Fibroblast of the aortic adventitia (primary cell): ENCODE measurements at regions not wholly inside any gene's neighbourhood (a gene's known extent, or its start where the extent isn't known, plus 50 kb on each side); places are given as distances from the start of the nearest gene placed in this dataset.

Source experiments
- DNase-seq: peaks from one replicate; pipeline ENCODE4 v3.0.0-alpha.2; 2010; ENCODE audit warnings: low read depth
- H3K4me3 ChIP-seq: 2 replicates; pipeline ENCODE4 v1.5.1; 2011; ENCODE audit warnings: low read depth, mild to moderate bottlenecking, control low read depth, low read length, moderate library complexity
- TF ChIP-seq, protein P1 (sequence below): IDR thresholded peaks from 2 replicates; pipeline ENCODE4 v1.5.1; 2011; ENCODE audit warnings: mild to moderate bottlenecking, low read length, control low read depth, inconsistent platforms; ENCODE audit not compliant: insufficient read depth

GRCh38 chr4:123744664-123745290 lies 348.2 kb downstream of the SPRY1 start:
- TF ChIP-seq, protein P1, sequence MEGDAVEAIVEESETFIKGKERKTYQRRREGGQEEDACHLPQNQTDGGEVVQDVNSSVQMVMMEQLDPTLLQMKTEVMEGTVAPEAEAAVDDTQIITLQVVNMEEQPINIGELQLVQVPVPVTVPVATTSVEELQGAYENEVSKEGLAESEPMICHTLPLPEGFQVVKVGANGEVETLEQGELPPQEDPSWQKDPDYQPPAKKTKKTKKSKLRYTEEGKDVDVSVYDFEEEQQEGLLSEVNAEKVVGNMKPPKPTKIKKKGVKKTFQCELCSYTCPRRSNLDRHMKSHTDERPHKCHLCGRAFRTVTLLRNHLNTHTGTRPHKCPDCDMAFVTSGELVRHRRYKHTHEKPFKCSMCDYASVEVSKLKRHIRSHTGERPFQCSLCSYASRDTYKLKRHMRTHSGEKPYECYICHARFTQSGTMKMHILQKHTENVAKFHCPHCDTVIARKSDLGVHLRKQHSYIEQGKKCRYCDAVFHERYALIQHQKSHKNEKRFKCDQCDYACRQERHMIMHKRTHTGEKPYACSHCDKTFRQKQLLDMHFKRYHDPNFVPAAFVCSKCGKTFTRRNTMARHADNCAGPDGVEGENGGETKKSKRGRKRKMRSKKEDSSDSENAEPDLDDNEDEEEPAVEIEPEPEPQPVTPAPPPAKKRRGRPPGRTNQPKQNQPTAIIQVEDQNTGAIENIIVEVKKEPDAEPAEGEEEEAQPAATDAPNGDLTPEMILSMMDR, result no peak
- peak; percentile 85 for DNase-seq
- H3K4me3 ChIP-seq, result no peak overlapping the region

- TF ChIP-seq, protein P1, result no peak
- peak; percentile 8 for DNase-seq
- H3K4me3 ChIP-seq, result no peak overlapping the region
Measured at GRCh38 chr4:123747016-123747415, 350.4 kb downstream of the SPRY1 start.

DNA sequence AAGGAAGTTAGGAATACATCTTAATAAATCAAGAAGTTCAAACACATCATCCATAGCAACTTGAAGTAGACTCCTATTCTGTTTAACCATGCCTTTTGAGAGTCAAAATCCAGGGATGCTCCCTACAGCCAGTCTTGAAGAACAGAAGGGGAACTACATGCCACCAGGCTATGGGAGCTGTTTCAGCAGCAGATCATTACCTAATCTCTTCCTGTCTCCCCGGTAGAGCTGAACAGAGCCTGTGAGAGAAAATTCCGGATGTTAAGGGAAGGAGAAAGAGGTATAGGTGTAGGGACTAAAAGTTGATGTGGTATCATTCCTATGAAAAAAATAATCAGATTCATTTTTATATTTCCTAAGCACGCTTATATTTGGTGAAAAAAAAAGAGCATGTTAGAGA lies 352.2 kb downstream of the SPRY1 start:
- TF ChIP-seq, protein P1, result no peak
- no peak overlapping the region for H3K4me3 ChIP-seq
- DNase-seq, result no peak

GRCh38 chr4:123749383-123749782 lies 352.8 kb downstream of the SPRY1 start:
- TF ChIP-seq, protein P1, result no peak
- H3K4me3 ChIP-seq, result no peak overlapping the region
- DNase-seq, result no peak

DNA sequence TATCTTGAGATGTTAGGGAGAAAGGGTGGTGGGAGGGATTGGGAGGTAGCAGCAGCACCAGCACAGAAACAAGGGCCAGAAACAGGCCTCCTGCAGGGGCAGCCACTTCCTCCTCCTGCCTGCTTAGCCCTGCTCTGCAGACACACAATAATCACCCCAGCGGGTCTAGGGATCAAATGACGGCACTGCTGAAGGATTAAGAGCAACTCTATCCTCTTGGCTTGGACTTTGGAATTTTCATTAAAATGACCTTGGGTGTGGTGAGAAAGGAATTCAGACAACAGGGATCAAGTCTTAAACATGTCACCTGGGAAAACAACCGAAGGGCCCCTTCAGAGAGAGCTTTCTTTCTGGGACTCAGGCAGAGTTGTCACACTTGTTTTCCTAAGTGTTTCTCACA lies 353.4 kb downstream of the SPRY1 start:
- no peak overlapping the region for H3K4me3 ChIP-seq
- TF ChIP-seq, protein P1, result no peak
- no peak for DNase-seq

DNA sequence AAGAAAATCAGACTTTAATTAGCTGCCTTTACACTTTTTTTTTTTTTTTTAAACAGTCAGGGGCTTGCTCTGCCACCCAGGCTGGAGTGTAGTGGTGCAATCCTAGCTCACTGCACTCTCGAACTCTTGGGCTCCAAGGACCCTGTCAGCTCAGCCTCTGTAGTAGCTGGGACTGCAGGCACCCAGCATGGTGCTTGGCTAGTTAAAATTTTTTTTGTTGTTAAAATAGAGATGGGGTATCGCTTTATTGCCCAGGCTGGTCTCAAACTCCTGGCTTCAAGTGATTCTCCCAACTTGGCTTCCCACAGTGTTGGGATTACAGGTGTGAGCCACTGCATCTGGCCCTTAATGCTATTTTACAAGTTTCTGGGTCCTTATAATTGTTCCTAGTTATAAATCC lies 359.1 kb downstream of the SPRY1 start:
- no peak overlapping the region for H3K4me3 ChIP-seq
- DNase-seq, result no peak
- TF ChIP-seq, protein P1, result no peak

- no peak for DNase-seq
- TF ChIP-seq, protein P1, result no peak
- no peak overlapping the region for H3K4me3 ChIP-seq
Measured at GRCh38 chr4:123767806-123768205, 371.2 kb downstream of the SPRY1 start.
